Cardiac muscle cell (in vitro differentiated cells and primary cell): ENCODE measurements at regions not wholly inside any gene's neighbourhood (a gene's known extent, or its start where the extent isn't known, plus 50 kb on each side); places are given as distances from the start of the nearest gene placed in this dataset.
"Not testable (repeated sequence)": the region's sequence is repeated elsewhere in the genome, so short reads cannot be mapped to it uniquely, and the experiment has no call there.

Experiments
- DNase-seq, 2 donors: peaks; one replicate each; pipeline versions ENCODE4 v3.0.0 to v3.0.0-alpha.2; 2010 to 2017; ENCODE audit warnings: low read depth in 1 of 2, low spot score in 1 of 2
- H3K27ac ChIP-seq: fragments of 200-600 bp; sonication (generic); 2 replicates; pipeline ENCODE4 v1.5.1; 2016
- H3K27me3 ChIP-seq: fragments of 200-600 bp; sonication (generic); 2 replicates; pipeline ENCODE4 v1.6.0; 2016; ENCODE audit warnings: control low read depth
- H3K36me3 ChIP-seq: fragments of 200-600 bp; sonication (generic); 2 replicates; pipeline ENCODE4 v1.5.1; 2016; ENCODE audit warnings: control low read depth
- H3K4me1 ChIP-seq: fragments of 200-600 bp; sonication (generic); 2 replicates; pipeline ENCODE4 v1.8.1; 2017; ENCODE audit warnings: low read depth, mild to moderate bottlenecking, mixed run types
- H3K4me3 ChIP-seq: fragments of 200-600 bp; sonication (generic); 2 replicates; pipeline ENCODE4 v1.5.1; 2016; ENCODE audit warnings: mild to moderate bottlenecking
- H3K9me3 ChIP-seq: fragments of 200-600 bp; sonication (generic); 2 replicates; pipeline ENCODE4 v1.5.1; 2017; ENCODE audit warnings: low read depth, mild to moderate bottlenecking, control low read depth
- TF ChIP-seq, protein P1 (sequence below): IDR thresholded peaks from 2 replicates; pipeline ENCODE4 v1.5.1; 2012; ENCODE audit warnings: low read depth, mild to moderate bottlenecking, low read length

DNA sequence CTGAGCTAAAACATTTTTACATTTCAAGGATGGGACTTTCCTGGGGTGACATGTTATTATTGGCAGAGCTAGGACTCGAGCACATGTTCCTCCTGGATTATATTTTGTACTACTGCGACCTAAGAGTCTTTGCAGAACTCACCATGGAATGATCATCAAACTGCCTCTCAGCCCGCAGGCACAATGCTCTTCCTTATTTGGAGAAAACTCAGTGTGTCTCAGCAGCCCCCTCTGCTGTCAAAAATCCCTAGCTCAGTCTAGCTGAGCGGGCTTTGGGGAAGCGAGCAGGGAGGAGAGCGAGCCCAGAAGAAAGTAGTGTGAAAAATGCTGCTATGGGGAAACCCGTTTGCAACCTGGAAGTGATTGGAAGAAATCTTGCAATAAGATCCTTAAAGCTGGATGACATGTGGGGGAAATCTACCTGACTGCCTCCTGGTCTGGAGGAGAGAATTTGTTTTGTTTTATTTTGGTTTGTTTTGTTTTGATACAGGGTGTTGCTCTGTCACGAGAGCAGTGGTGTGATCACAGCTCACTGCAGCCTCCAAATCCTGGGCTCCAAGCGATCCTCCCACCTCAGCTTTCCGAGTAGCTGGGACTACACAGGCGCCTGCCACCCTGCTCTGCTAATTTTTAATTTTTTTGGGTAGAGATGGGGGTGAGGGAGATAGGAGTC, 89.9 kb upstream of the CLINT1 start:
- Histone ChIP-seq H3K4me3 (no peak overlapping the region), H3K9me3 (no peaks in the 10 kb centered on the region), H3K27ac (peak overlapping the region; percentile 91), H3K27me3 (no peaks in the 10 kb centered on the region), H3K36me3 (no peaks in the 10 kb centered on the region), H3K4me1 (peaks cover 12% of the 10 kb centered on the region)
- TF ChIP-seq, protein P1, sequence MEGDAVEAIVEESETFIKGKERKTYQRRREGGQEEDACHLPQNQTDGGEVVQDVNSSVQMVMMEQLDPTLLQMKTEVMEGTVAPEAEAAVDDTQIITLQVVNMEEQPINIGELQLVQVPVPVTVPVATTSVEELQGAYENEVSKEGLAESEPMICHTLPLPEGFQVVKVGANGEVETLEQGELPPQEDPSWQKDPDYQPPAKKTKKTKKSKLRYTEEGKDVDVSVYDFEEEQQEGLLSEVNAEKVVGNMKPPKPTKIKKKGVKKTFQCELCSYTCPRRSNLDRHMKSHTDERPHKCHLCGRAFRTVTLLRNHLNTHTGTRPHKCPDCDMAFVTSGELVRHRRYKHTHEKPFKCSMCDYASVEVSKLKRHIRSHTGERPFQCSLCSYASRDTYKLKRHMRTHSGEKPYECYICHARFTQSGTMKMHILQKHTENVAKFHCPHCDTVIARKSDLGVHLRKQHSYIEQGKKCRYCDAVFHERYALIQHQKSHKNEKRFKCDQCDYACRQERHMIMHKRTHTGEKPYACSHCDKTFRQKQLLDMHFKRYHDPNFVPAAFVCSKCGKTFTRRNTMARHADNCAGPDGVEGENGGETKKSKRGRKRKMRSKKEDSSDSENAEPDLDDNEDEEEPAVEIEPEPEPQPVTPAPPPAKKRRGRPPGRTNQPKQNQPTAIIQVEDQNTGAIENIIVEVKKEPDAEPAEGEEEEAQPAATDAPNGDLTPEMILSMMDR, result peak; percentile 92
- DNase-seq, result peak; percentile 95 to 96

DNA sequence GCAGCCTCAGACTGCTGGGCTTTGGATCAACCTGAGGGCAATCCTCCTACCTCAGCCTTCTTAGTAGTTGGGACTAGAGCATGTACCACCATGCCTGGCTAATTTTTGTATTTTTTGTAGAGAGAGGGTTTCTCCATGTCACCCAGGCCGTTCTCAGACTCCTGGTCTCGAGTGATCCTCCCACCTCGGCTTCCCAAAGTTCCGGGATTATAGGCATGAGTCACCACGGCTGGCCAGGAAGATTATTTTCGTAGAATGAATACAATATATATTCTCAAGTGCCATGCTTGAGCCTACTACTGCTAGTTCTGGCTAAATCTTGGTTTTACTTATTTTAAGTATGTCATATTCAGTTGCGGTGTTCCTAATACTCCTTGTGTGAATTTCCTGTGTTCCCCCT, 88.2 kb upstream of the CLINT1 start:
- Histone ChIP-seq H3K4me1 (peaks cover 20% of the 10 kb centered on the region), H3K36me3 (no peaks in the 10 kb centered on the region), H3K4me3 (no peak overlapping the region), H3K27me3 (no peaks in the 10 kb centered on the region), H3K27ac (no peak overlapping the region), H3K9me3 (no peaks in the 10 kb centered on the region)
- no peak for DNase-seq
- TF ChIP-seq, protein P1, result no peak

DNA sequence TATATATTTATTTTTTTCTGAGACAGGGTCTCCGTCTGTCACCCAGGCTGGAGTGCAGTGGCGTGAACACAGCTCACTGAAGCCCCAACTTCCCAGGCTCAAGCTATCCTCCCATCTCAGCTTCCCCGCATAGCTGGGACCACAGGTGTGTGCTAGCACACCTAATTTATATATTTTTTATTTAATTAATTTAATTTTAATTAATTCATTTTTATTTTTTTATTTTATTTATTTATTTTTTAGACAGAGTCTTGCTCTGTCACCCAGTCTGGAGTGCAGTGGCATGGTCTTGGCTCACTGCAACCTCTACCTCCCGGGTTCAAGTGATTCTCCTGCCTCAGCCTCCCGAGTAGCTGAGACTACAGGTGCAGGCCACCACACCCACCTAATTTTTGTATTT, 86.9 kb upstream of the CLINT1 start:
- not testable (repeated sequence) for H3K36me3 ChIP-seq, H3K9me3 ChIP-seq, H3K27ac ChIP-seq, H3K4me3 ChIP-seq, DNase-seq, H3K27me3 ChIP-seq
- H3K4me1 ChIP-seq, result peaks cover 20% of the 10 kb centered on the region

DNA sequence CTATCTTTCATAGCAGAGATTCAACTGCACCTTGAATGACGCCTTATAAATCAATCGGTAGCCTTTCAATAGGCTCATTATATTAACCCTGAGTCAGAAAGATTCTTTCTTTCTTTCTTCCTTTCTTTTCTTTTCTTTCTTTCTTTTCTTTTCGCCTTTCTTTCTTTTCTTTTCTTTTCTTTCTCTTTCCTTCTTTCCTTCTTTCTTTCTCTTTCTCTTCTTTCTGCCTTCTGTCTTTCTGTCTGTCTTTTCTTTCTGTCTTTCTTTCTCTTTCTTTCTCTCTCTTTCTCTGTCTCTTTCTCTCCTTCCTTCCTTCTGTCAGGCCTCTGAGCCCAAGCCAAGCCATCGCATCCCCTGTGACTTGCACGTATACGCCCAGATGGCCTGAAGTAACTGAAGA, 86.0 kb upstream of the CLINT1 start:
- Histone ChIP-seq H3K27me3 (no peaks in the 10 kb centered on the region), H3K4me1 (peaks cover 20% of the 10 kb centered on the region), H3K9me3 (no peaks in the 10 kb centered on the region), H3K36me3 (no peaks in the 10 kb centered on the region), H3K27ac (peak overlapping the region; percentile 37), H3K4me3 (no peak overlapping the region)
- no peak for DNase-seq
- TF ChIP-seq, protein P1, result no peak

DNA sequence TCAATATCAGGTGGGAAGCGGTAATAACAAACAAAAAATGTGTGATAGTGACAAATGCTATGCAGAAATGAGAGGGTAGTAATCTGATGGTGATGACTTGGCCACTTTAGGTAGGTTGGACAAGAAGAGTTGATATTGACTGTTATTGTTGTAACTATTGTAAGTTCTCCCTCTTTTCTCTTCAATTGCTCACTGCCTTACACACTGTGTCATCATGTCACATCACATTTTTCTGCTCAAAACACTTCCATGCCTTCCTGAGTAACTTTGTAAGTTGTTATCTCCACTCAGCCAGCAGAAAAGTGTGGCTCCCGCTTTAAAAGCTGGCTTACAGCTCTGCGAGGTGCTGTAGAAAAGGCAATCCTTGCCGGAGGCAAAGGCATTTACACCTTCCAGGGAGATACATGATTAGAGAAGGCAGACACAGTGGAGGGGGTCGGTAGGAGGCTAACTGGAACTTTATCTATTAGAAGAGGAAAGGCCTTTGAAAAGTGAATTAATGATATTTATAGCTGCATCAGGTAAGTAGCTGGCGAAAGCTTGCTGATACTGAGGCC, 85.2 kb upstream of the CLINT1 start:
- TF ChIP-seq, protein P1, result no peak
- H3K27me3 ChIP-seq, result no peaks in the 10 kb centered on the region
- DNase-seq, result peak in 1 of 2 donors; percentile 64
- H3K27ac ChIP-seq, result peak overlapping the region; percentile 37
- peaks cover 20% of the 10 kb centered on the region for H3K4me1 ChIP-seq
- no peaks in the 10 kb centered on the region for H3K36me3 ChIP-seq
- no peaks in the 10 kb centered on the region for H3K9me3 ChIP-seq
- no peak overlapping the region for H3K4me3 ChIP-seq

DNA sequence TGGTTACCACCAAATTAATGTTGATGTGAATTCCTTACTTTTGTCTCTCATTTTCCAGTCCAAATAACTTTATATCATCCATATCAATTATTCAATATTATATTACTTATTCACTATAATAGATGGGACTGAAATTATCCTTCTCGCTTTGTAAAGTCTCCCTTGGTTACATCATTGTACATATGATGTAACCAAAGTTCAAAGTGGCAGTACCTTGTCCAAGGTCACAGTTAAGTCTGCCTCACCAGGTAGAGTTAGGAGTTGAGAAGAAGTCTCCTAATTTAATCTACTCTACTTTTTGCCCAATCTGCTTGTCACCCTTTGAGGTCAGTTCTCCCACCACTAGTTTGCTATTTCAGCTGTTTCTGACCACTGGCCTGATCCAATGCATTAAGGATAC, 83.7 kb upstream of the CLINT1 start:
- peaks cover 17% of the 10 kb centered on the region for H3K4me1 ChIP-seq
- H3K27me3 ChIP-seq, result no peaks in the 10 kb centered on the region
- no peak overlapping the region for H3K27ac ChIP-seq
- no peak overlapping the region for H3K4me3 ChIP-seq
- H3K36me3 ChIP-seq, result no peaks in the 10 kb centered on the region
- TF ChIP-seq, protein P1, result no peak
- no peaks in the 10 kb centered on the region for H3K9me3 ChIP-seq
- DNase-seq, result no peak
